OCI-LY7 (cell line): ENCODE measurements at regions not wholly inside any gene's neighbourhood (a gene's known extent, or its start where the extent isn't known, plus 50 kb on each side); places are given as distances from the start of the nearest gene placed in this dataset.

Experiments used
- BruUV-seq: library from RNA; stranded (reverse); fragments of 400-500 nt; replicated peaks from 2 replicates; lab custom pipeline; 2021; lab: Mats Ljungman, UMichigan
- CTCF ChIA-PET: fragments of 300-600 bp; sonication (Branson Sonifier 250); formaldehyde crosslinking; loops from one replicate; lab custom pipeline; 2022; ENCODE audit warnings: antibody characterized with exemption; ENCODE audit not compliant: unreplicated experiment; lab: Charles Lee
- POLR2A ChIA-PET: fragments of 300-600 bp; sonication (Branson Sonifier 250); formaldehyde crosslinking; loops from one replicate; lab custom pipeline; 2022; ENCODE audit warnings: antibody characterized with exemption; lab: Charles Lee
- DNase-seq: peaks from one replicate; pipeline ENCODE4 v3.0.0-alpha.2; 2015; ENCODE audit warnings: low spot score
- H2AFZ ChIP-seq: fragments of 200-600 bp; sonication (generic), shearing (Covaris generic); 2 replicates; pipeline ENCODE4 v1.6.1; 2014; ENCODE audit warnings: mild to moderate bottlenecking, antibody characterized with exemption, low read length, moderate library complexity
- H3K27ac ChIP-seq: fragments of 200-600 bp; sonication (generic); 2 replicates; pipeline ENCODE4 v1.5.1; 2014; ENCODE audit warnings: mixed run types, low read depth, mild to moderate bottlenecking, moderate library complexity, low read length, inconsistent platforms; ENCODE audit not compliant: poor library complexity, severe bottlenecking
- H3K36me3 ChIP-seq: fragments of 200-600 bp; sonication (generic); 2 replicates; pipeline ENCODE4 v1.6.1; 2014; ENCODE audit warnings: mild to moderate bottlenecking, antibody characterized with exemption, low read length, moderate library complexity, mixed read lengths; ENCODE audit not compliant: insufficient read depth
- H3K4me1 ChIP-seq: fragments of 200-600 bp; sonication (generic); 2 replicates; pipeline ENCODE4 v1.5.1; 2014; ENCODE audit warnings: mild to moderate bottlenecking, low read length; ENCODE audit not compliant: insufficient read depth, poor library complexity, severe bottlenecking
- H3K4me2 ChIP-seq: fragments of 200-600 bp; sonication (generic); 2 replicates; pipeline ENCODE4 v1.6.1; 2014; ENCODE audit warnings: mild to moderate bottlenecking, low read length
- H3K4me3 ChIP-seq: fragments of 200-600 bp; sonication (generic); 2 replicates; pipeline ENCODE4 v1.5.1; 2014; ENCODE audit warnings: mild to moderate bottlenecking, low read depth, low read length; ENCODE audit not compliant: poor library complexity, severe bottlenecking
- H3K79me2 ChIP-seq: fragments of 200-600 bp; sonication (generic); 2 replicates; pipeline ENCODE4 v1.6.1; 2016; ENCODE audit warnings: low read depth, mild to moderate bottlenecking, low read length, moderate library complexity, mixed read lengths; ENCODE audit not compliant: insufficient read depth
- H3K9me2 ChIP-seq: fragments of 200-600 bp; sonication (generic); 2 replicates; pipeline ENCODE4 v1.6.1; 2016; ENCODE audit warnings: mild to moderate bottlenecking, low read length, mixed read lengths; ENCODE audit not compliant: insufficient read depth
- H3K9me3 ChIP-seq: fragments of 200-600 bp; sonication (generic); 2 replicates; pipeline ENCODE4 v1.6.1; 2014; ENCODE audit warnings: mild to moderate bottlenecking, mixed run types, low read length, mixed read lengths
- H4K20me1 ChIP-seq: fragments of 200-600 bp; sonication (generic); 2 replicates; pipeline ENCODE4 v1.6.1; 2014; ENCODE audit warnings: mild to moderate bottlenecking, antibody characterized with exemption, low read length, moderate library complexity, mixed read lengths; ENCODE audit not compliant: insufficient read depth
- EZH2phosphoT487 ChIP-seq: fragments of 200-600 bp; sonication (generic); IDR thresholded peaks from 2 replicates; pipeline ENCODE4 v1.6.1; 2018; ENCODE audit warnings: low read depth, borderline replicate concordance, mild to moderate bottlenecking, mixed run types, antibody characterized with exemption, low read length, moderate library complexity, mixed read lengths
- intact Hi-C: fragments of 100-400 bp; cut with micrococcal nuclease; formaldehyde crosslinking; loops from one replicate; pipeline ENCODE4 v1.10.0; 2022; ENCODE audit not compliant: unreplicated experiment
- TF ChIP-seq, protein P1 (sequence below): fragments of 200-600 bp; sonication (generic); conservative IDR thresholded peaks from 2 replicates; pipeline ENCODE4 v1.5.1; 2014; ENCODE audit warnings: mild to moderate bottlenecking, antibody characterized with exemption, low read length, moderate library complexity, mixed read lengths

DNA sequence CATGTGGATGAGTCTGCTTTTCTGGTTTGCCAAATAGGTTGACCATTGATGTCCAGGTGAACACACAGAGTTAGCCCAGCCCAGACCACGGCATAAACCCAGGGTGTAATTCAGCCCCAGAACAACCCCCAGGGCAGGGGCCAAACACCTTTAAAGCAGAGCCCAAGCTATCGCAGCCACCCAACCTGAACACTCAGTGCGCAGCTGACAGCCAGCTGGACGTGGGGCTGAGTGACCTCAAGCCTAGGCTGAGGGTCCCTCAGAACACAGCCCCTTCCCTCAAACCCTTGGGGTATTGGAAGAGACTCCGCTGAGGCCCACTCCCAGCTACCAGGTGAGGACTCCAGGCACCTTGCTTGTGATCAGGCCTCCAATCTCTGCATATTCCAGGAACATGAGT lies 161.5 kb upstream of the NECTIN1 start:
- no peak for DNase-seq
- Histone ChIP-seq H3K36me3 (no peaks in the 10 kb centered on the region), H3K9me2 (no peaks in the 10 kb centered on the region), H3K4me3 (no peak overlapping the region), H2AFZ (no peak overlapping the region), H3K79me2 (no peaks in the 10 kb centered on the region), H3K9me3 (no peaks in the 10 kb centered on the region), H3K4me1 (no peaks in the 10 kb centered on the region), H3K27ac (no peak overlapping the region), H3K4me2 (no peak overlapping the region), H4K20me1 (no peaks in the 10 kb centered on the region)
- TF ChIP-seq EZH2phosphoT487: no peak
- TF ChIP-seq, protein P1, sequence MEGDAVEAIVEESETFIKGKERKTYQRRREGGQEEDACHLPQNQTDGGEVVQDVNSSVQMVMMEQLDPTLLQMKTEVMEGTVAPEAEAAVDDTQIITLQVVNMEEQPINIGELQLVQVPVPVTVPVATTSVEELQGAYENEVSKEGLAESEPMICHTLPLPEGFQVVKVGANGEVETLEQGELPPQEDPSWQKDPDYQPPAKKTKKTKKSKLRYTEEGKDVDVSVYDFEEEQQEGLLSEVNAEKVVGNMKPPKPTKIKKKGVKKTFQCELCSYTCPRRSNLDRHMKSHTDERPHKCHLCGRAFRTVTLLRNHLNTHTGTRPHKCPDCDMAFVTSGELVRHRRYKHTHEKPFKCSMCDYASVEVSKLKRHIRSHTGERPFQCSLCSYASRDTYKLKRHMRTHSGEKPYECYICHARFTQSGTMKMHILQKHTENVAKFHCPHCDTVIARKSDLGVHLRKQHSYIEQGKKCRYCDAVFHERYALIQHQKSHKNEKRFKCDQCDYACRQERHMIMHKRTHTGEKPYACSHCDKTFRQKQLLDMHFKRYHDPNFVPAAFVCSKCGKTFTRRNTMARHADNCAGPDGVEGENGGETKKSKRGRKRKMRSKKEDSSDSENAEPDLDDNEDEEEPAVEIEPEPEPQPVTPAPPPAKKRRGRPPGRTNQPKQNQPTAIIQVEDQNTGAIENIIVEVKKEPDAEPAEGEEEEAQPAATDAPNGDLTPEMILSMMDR: no peak
- no TSS peak for BruUV-seq
- CTCF ChIA-PET: no interaction called here
- intact Hi-C loops: no loop called here
- POLR2A ChIA-PET: interaction anchor here (0.6 kb wide), 1 partner anchor 286 kb away, joined by 3 read pairs; no protein-coding TSS in a partner anchor

DNA sequence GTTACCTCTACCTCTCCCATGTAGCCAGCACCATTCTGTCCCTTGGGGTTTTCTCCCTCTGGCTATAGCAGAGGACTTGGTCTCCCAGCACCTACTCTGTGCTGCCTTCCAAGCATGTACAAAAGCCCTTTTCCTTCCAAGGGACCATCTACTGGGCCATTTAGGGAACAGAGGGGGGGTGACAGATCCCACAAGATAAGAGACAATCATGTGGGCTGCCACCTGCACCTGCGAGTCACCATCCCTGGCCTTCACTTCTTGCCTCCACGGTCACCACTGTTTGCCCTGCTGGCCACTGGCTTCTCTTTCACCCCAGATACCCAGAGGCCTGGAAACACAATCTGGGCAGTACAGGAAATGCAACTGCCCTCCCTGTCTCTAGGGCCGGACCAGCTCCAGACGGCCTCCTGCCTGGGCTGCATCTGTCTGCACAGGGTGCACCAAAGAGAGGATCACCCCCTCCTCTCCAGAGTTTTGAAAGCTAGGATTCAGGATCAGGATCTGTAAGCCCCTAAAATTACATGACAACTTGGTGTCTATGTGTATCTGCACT lies 160.8 kb upstream of the NECTIN1 start:
- Histone ChIP-seq H3K9me3 (no peaks in the 10 kb centered on the region), H3K4me1 (no peaks in the 10 kb centered on the region), H3K27ac (no peak overlapping the region), H2AFZ (no peak overlapping the region), H3K4me3 (no peak overlapping the region), H3K4me2 (no peak overlapping the region), H3K36me3 (no peaks in the 10 kb centered on the region), H3K9me2 (no peaks in the 10 kb centered on the region), H3K79me2 (no peaks in the 10 kb centered on the region), H4K20me1 (no peaks in the 10 kb centered on the region)
- ChIA-PET CTCF (no interaction called here), POLR2A (no interaction called here)
- no peak for DNase-seq
- intact Hi-C loops: no loop called here
- TF ChIP-seq, protein P1: no peak
- no peak for TF ChIP-seq EZH2phosphoT487
- BruUV-seq: no TSS peak

DNA sequence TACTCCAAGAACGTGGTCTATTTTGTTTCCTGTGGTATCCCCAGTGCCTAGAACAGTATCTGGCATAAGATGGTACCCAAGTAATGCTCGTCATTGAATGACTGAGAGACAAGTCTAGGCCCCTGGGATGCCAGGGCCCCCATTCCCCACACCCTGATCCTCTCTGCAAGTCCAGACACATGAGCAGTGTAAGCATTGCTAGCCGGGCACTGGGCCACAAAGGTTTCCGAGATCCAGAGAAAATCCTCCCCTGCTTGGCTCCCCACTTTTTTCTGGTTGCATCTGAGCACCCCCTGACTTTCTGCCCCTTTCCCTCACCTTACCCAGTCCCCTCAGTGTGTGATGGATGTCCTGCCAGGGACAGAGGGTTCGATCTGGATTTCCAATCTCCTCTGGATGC lies 160.1 kb upstream of the NECTIN1 start:
- intact Hi-C loops: no loop called here
- Histone ChIP-seq H3K79me2 (no peaks in the 10 kb centered on the region), H3K36me3 (no peaks in the 10 kb centered on the region), H3K4me3 (no peak overlapping the region), H3K4me1 (no peaks in the 10 kb centered on the region), H4K20me1 (no peaks in the 10 kb centered on the region), H3K9me2 (no peaks in the 10 kb centered on the region), H3K4me2 (no peak overlapping the region), H3K27ac (no peak overlapping the region), H3K9me3 (no peaks in the 10 kb centered on the region), H2AFZ (no peak overlapping the region)
- ChIA-PET CTCF (no interaction called here), POLR2A (no interaction called here)
- no peak for TF ChIP-seq EZH2phosphoT487
- TF ChIP-seq, protein P1: no peak
- DNase-seq: no peak
- no TSS peak for BruUV-seq
